Gastrocnemius medialis (tissue), 4 donors: ENCODE measurements at regions not wholly inside any gene's neighbourhood (a gene's known extent, or its start where the extent isn't known, plus 50 kb on each side); places are given as distances from the start of the nearest gene placed in this dataset.

Experiments used
- ATAC-seq, 2 donors: fragments of 150-250 bp; one replicate each; pipeline ENCODE4 v1.9.1; 2016
- DNase-seq, 2 donors: peaks; one replicate each; pipeline ENCODE4 v3.0.0-alpha.2; 2019
- H3K27ac ChIP-seq, 4 donors: fragments of 200-600 bp; sonication (generic); 1 replicate in 1 of 4; 2 replicates in 3 of 4; pipeline ENCODE4 v1.5.1; 2016 to 2018; ENCODE audit warnings: mild to moderate bottlenecking in 2 of 4, moderate library complexity in 1 of 4
- H3K27me3 ChIP-seq, 3 donors: fragments of 200-600 bp; sonication (generic) in 2 of 3; 1 replicate in 1 of 3; 2 replicates in 2 of 3; pipeline versions ENCODE4 v1.5.1 to v1.6.0; 2016 to 2019; ENCODE audit warnings: mild to moderate bottlenecking in 1 of 3, moderate library complexity in 1 of 3
- H3K36me3 ChIP-seq, 2 donors: fragments of 200-600 bp; sonication (generic) in 1 of 2; one replicate each; pipeline ENCODE4 v1.5.1; 2017 to 2018
- H3K4me1 ChIP-seq, 2 donors: fragments of 200-600 bp; sonication (generic) in 1 of 2; one replicate each; pipeline ENCODE4 v1.5.1; 2016 to 2017; ENCODE audit warnings: mild to moderate bottlenecking in 2 of 2
- H3K4me3 ChIP-seq, 4 donors: fragments of 200-600 bp; sonication (generic) in 3 of 4; 1 replicate in 1 of 4; 2 replicates in 3 of 4; pipeline ENCODE4 v1.5.1; 2016 to 2019; ENCODE audit warnings: mild to moderate bottlenecking in 2 of 4
- H3K9me3 ChIP-seq, 3 donors: fragments of 200-600 bp; sonication (generic) in 2 of 3; 1 replicate in 1 of 3; 2 replicates in 2 of 3; pipeline ENCODE4 v1.5.1; 2016 to 2019
- POLR2A ChIP-seq, 2 donors: fragments of 450-650 bp; IDR thresholded peaks; one replicate each; pipeline ENCODE4 v1.6.1; 2017; ENCODE audit warnings: antibody characterized with exemption in 2 of 2, mild to moderate bottlenecking in 2 of 2, moderate library complexity in 2 of 2
- in situ Hi-C, 4 donors: fragments of 200-750 bp; cut with MboI; loops; one replicate each; pipeline versions ENCODE4 v1.15.0 to v1.8.0; 2017; ENCODE audit warnings: low sequenced_read_pairs in 4 of 4
- intact Hi-C: fragments of 100-400 bp; cut with DNase I; formaldehyde crosslinking; loops from one replicate; pipeline ENCODE4 v1.15.1; 2023; ENCODE audit warnings: low total_unique reads
- TF ChIP-seq, protein P1 (sequence below), 5 experiments: fragments of 450-650 bp in 3 of 5; fragments of 200-600 bp in 2 of 5; sonication (generic) in 2 of 5; IDR thresholded peaks in 4 of 5; conservative IDR thresholded peaks in 1 of 5; 1 replicate in 4 of 5; 2 replicates in 1 of 5; pipeline ENCODE4 v1.5.1; 2016 to 2019; ENCODE audit warnings: antibody characterized with exemption in 5 of 5, mild to moderate bottlenecking in 3 of 5, moderate library complexity in 3 of 5

DNA sequence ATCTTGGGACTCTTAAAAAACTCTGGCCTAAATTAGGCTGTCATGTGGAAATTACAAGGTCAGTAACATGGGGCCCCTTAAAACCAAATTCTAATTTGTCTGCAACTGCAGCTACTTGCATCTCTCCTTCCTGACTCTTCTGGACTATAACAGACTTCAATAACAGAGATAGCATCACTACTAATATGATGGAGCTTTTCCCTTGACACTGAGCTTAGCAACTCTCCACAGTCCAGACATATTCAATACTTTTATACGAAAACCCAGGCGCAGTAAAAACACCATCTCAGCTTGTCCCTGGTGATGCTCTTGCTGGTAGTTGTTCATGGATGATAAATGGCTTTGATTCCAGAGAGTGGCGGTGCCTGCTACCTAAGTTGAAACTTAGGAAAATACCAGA, 850.4 kb downstream of the STIM2 start:
- no peak overlapping the region for H3K4me3 ChIP-seq
- H3K27ac ChIP-seq: no peak overlapping the region
- in situ Hi-C loops: no loop called here
- H3K27me3 ChIP-seq: no peaks in the 10 kb centered on the region
- TF ChIP-seq POLR2A (IDR thresholded peaks at IDR 0.05): no peak
- TF ChIP-seq, protein P1, sequence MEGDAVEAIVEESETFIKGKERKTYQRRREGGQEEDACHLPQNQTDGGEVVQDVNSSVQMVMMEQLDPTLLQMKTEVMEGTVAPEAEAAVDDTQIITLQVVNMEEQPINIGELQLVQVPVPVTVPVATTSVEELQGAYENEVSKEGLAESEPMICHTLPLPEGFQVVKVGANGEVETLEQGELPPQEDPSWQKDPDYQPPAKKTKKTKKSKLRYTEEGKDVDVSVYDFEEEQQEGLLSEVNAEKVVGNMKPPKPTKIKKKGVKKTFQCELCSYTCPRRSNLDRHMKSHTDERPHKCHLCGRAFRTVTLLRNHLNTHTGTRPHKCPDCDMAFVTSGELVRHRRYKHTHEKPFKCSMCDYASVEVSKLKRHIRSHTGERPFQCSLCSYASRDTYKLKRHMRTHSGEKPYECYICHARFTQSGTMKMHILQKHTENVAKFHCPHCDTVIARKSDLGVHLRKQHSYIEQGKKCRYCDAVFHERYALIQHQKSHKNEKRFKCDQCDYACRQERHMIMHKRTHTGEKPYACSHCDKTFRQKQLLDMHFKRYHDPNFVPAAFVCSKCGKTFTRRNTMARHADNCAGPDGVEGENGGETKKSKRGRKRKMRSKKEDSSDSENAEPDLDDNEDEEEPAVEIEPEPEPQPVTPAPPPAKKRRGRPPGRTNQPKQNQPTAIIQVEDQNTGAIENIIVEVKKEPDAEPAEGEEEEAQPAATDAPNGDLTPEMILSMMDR (IDR thresholded peaks at IDR 0.05 in 4 of 5, conservative IDR thresholded peaks at IDR 0.05 in 1 of 5): no peak
- no peaks in the 10 kb centered on the region for H3K4me1 ChIP-seq
- intact Hi-C loops: no loop called here
- H3K9me3 ChIP-seq: no peaks in the 10 kb centered on the region
- H3K36me3 ChIP-seq: no peaks in the 10 kb centered on the region
- no peak for ATAC-seq
- DNase-seq: no peak

DNA sequence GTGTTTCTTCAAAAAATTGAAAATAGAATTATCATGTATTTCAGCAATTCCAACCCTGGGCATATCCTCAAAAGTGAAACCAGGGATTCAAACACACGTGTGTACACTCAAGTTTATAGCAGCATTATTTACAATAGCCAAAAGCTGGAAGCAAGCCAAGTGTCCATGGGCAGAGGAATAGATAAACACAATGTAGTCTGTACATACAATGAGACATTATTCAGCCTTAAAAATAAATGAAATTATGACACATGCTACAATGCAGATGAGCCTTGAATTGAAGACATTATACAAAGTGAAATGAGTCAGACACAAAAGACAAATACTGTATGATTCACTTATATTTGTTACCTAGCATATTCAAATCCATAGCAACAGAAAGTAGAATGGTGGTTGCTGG, 853.4 kb downstream of the STIM2 start:
- intact Hi-C loops: no loop called here
- H3K9me3 ChIP-seq: no peaks in the 10 kb centered on the region
- no peak overlapping the region for H3K27ac ChIP-seq
- DNase-seq (no peak), ATAC-seq (no peak)
- H3K4me3 ChIP-seq: no peak overlapping the region
- H3K4me1 ChIP-seq: no peaks in the 10 kb centered on the region
- no peaks in the 10 kb centered on the region for H3K36me3 ChIP-seq
- no peaks in the 10 kb centered on the region for H3K27me3 ChIP-seq
- TF ChIP-seq POLR2A (IDR thresholded peaks at IDR 0.05): no peak
- TF ChIP-seq, protein P1 (IDR thresholded peaks at IDR 0.05 in 4 of 5, conservative IDR thresholded peaks at IDR 0.05 in 1 of 5): no peak
- in situ Hi-C loops: no loop called here

DNA sequence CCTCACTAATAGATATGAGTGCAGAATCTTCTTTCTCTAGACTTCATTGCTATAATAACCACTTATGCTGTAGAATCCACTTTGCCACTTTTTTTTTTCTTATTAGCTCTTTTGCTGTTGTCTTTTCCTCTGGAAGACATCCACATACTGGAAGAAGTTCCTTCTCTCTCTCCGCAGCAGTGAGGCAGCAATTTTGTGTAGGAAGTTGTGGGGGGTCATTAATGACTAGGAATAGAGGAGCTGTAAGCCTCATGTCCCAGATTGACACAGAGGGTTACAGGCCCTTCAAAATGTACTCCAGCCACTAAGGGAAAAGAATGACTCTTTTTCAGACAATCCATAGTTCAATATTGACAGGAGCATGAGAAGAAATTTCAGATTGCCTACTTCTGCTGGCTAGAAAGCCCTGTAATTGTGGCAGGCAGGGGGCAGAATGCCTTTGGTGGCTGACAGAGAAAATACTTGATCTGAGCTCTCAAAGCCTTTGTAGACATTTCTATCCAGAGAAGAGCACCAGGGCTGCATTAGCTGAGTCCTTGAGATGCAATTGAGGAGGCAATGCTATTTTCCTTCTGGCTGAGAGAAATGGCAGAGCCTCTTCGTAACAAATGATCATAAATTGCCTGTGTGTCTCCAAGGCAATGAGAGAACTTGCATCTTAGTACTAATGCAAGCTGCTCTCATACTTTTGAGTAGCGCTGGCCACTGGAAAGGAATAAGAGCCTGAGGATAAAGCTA, 856.2 kb downstream of the STIM2 start:
- H3K27ac ChIP-seq: no peak overlapping the region
- intact Hi-C loops (no loop called here), in situ Hi-C loops (no loop called here)

DNA sequence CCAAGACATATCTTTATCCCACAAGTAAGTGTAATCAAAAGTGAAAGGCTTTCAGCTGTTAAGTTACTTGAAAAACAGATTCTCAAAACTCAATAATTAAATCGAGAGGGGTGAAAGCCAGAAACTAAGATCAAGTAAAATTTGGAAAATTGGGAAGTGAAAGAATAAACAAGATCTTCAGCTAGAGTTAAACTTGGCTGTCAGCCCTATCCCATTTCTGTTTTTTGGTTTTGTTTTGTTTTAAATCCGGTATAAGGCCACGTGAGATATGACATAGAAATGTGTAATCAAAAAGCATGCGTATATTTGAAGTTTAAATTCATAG, 856.8 kb downstream of the STIM2 start:
- TF ChIP-seq, protein P1 (IDR thresholded peaks at IDR 0.05 in 4 of 5, conservative IDR thresholded peaks at IDR 0.05 in 1 of 5): no peak
- no peak for TF ChIP-seq POLR2A (IDR thresholded peaks at IDR 0.05)
- H3K4me3 ChIP-seq: no peak overlapping the region
- H3K27me3 ChIP-seq: no peaks in the 10 kb centered on the region
- H3K27ac ChIP-seq: no peak overlapping the region
- H3K9me3 ChIP-seq: no peaks in the 10 kb centered on the region
- H3K4me1 ChIP-seq: no peaks in the 10 kb centered on the region
- H3K36me3 ChIP-seq: no peaks in the 10 kb centered on the region
- in situ Hi-C loops: no loop called here
- DNase-seq (no peak), ATAC-seq (no peak)
- intact Hi-C loops: no loop called here

More for the DNA sequence above, 856.2 kb downstream of the STIM2 start:
- no peaks in the 10 kb centered on the region for H3K36me3 ChIP-seq
- H3K27me3 ChIP-seq: no peaks in the 10 kb centered on the region
- H3K4me3 ChIP-seq: no peak overlapping the region
- ATAC-seq (no peak), DNase-seq (no peak)
- no peaks in the 10 kb centered on the region for H3K4me1 ChIP-seq
- no peaks in the 10 kb centered on the region for H3K9me3 ChIP-seq
- TF ChIP-seq, protein P1 (IDR thresholded peaks at IDR 0.05 in 4 of 5, conservative IDR thresholded peaks at IDR 0.05 in 1 of 5): no peak
- TF ChIP-seq POLR2A (IDR thresholded peaks at IDR 0.05): no peak
